ENCODE measurements at regions not wholly inside any gene's neighbourhood (a gene's known extent, or its start where the extent isn't known, plus 50 kb on each side); places are given as distances from the start of the nearest gene placed in this dataset.

DNA sequence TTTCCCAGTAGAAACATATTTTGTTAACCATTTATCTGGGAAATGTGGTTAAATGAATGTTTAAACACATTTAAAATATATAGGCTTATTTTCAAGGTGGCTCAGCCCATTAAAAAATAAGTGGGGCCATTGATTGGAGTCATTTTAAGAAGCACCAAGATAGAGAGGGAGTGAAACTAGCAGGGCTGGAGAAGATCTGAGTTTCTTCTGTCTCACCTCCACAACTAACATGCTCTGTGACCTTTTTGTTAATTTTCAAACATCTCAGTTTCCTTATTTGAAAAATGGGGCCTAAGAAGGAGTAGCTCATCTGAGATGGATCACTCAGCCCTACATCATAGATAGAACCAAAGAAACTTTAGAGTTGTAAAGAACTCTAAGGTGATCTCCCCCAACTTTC lies 254.8 kb downstream of the KCNS3 start:
- TF ChIP-seq CTCF (IDR thresholded peaks at IDR 0.05; ENCODE audit: extremely low read depth in 1 of 2, insufficient read depth in 1 of 2, low read depth in 1 of 2, low read length in 2 of 2): no peak
- TF ChIP-seq POLR2A (IDR thresholded peaks at IDR 0.05; ENCODE audit: low read depth, low read length): no peak
- TF ChIP-seq MYC (IDR thresholded peaks at IDR 0.05; ENCODE audit: low read depth, low read length): no peak
- TF ChIP-seq EZH2 (IDR thresholded peaks at IDR 0.05; ENCODE audit: borderline replicate concordance, low read depth, low read length, severe bottlenecking): no peak
- TF ChIP-seq, protein P1, sequence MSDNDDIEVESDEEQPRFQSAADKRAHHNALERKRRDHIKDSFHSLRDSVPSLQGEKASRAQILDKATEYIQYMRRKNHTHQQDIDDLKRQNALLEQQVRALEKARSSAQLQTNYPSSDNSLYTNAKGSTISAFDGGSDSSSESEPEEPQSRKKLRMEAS (IDR thresholded peaks at IDR 0.05; ENCODE audit: insufficient read depth, insufficient read length): no peak
- TF ChIP-seq POLR2AphosphoS5 (IDR thresholded peaks at IDR 0.05; ENCODE audit: insufficient read depth, low read depth, low read length): no peak
- no peak for TF ChIP-seq FOS (IDR thresholded peaks at IDR 0.05; ENCODE audit: borderline replicate concordance, insufficient read depth, low read length)

All from endothelial cell of umbilical vein (primary cell).